HL-60 (cell line): ENCODE measurements at regions not wholly inside any gene's neighbourhood (a gene's known extent, or its start where the extent isn't known, plus 50 kb on each side); places are given as distances from the start of the nearest gene placed in this dataset.

ENCODE experiments used
- DNase-seq, 2 experiments: peaks; one replicate each; pipeline ENCODE4 v3.0.0-alpha.2; 2010 to 2020; ENCODE audit warnings: low read depth in 1 of 2, low spot score in 1 of 2
- H3K27ac ChIP-seq: fragments of 250-450 bp; sonication (Bioruptor Pico); replicated peaks from 2 replicates; pipeline ENCODE4 v1.5.1; 2020; ENCODE audit warnings: mild to moderate bottlenecking, moderate library complexity
- H3K27me3 ChIP-seq: fragments of 250-450 bp; sonication (Bioruptor Pico); 2 replicates; pipeline ENCODE4 v1.5.1; 2021; ENCODE audit warnings: mild to moderate bottlenecking, moderate library complexity; ENCODE audit not compliant: insufficient read depth, poor library complexity, severe bottlenecking
- H3K4me3 ChIP-seq: replicated peaks from 2 replicates; pipeline ENCODE4 v1.5.1; 2011; ENCODE audit warnings: mild to moderate bottlenecking, control low read depth, low read length; ENCODE audit not compliant: insufficient read depth
- CTCF ChIP-seq: IDR thresholded peaks from one replicate; pipeline ENCODE4 v1.5.1; 2011; ENCODE audit warnings: low read length, control low read depth, inconsistent platforms; ENCODE audit not compliant: insufficient read depth
- GABPA ChIP-seq: IDR thresholded peaks from 2 replicates; pipeline ENCODE4 v1.6.1; 2012; ENCODE audit warnings: low read depth
- POLR2AphosphoS5 ChIP-seq: IDR thresholded peaks from 2 replicates; pipeline ENCODE4 v1.6.1; 2012; ENCODE audit warnings: low read depth
- REST ChIP-seq: IDR thresholded peaks from 2 replicates; pipeline ENCODE4 v1.6.1; 2012; ENCODE audit warnings: low read depth; ENCODE audit not compliant: insufficient replicate concordance
- SPI1 ChIP-seq: IDR thresholded peaks from 2 replicates; pipeline ENCODE4 v1.6.1; 2012; ENCODE audit warnings: low read depth, mild to moderate bottlenecking, borderline replicate concordance

- no peak for TF ChIP-seq REST
- no peak for TF ChIP-seq CTCF
- TF ChIP-seq GABPA, result no peak
- no peak for TF ChIP-seq SPI1
- no peak for TF ChIP-seq POLR2AphosphoS5
- Histone ChIP-seq H3K27ac (no peak overlapping the region), H3K4me3 (no peak overlapping the region), H3K27me3 (peaks cover 5% of the 10 kb centered on the region)
- DNase-seq, result no peak
Observed at GRCh38 chr2:176388861-176389260, 119.6 kb downstream of the MTX2 start.

GRCh38 chr2:176390276-176391147 is 121.3 kb downstream of the MTX2 start:
- TF ChIP-seq CTCF (no peak), POLR2AphosphoS5 (no peak)
- Histone ChIP-seq H3K27ac (no peak overlapping the region), H3K27me3 (peaks cover 5% of the 10 kb centered on the region), H3K4me3 (no peak overlapping the region)
- no peak for DNase-seq

GRCh38 chr2:176391148-176391419 is 121.8 kb downstream of the MTX2 start:
- no peak overlapping the region for H3K4me3 ChIP-seq
- H3K27me3 ChIP-seq, result peaks cover 5% of the 10 kb centered on the region
- no peak for DNase-seq
- TF ChIP-seq GABPA, result no peak
- TF ChIP-seq SPI1, result no peak
- TF ChIP-seq POLR2AphosphoS5, result no peak
- TF ChIP-seq CTCF, result no peak
- no peak for TF ChIP-seq REST
- H3K27ac ChIP-seq, result no peak overlapping the region

- TF ChIP-seq REST (no peak), SPI1 (no peak), POLR2AphosphoS5 (no peak), CTCF (no peak), GABPA (no peak)
- peaks cover 5% of the 10 kb centered on the region for H3K27me3 ChIP-seq
- H3K4me3 ChIP-seq, result no peak overlapping the region
- no peak for DNase-seq
- no peak overlapping the region for H3K27ac ChIP-seq
Observed at GRCh38 chr2:176392249-176392648, 123.0 kb downstream of the MTX2 start.
